ENCODE measurements at regions not wholly inside any gene's neighbourhood (a gene's known extent, or its start where the extent isn't known, plus 50 kb on each side); places are given as distances from the start of the nearest gene placed in this dataset.

- TF ChIP-seq EZH2 (optimal IDR thresholded peaks at IDR 0.05; ENCODE audit: low read depth, low read length) = no peak
- TF ChIP-seq EZH2phosphoT487 (IDR thresholded peaks at IDR 0.05; ENCODE audit: low read length) = no peak
- TF ChIP-seq CTCF (IDR thresholded peaks at IDR 0.05; ENCODE audit: low read length) = no peak
- Histone ChIP-seq H3K27ac (ENCODE audit: low read length) (no peak overlapping the region), H3K4me1 (ENCODE audit: low read length) (no peaks in the 10 kb centered on the region), H3K9ac (ENCODE audit: low read length) (no peak overlapping the region), H4K20me1 (ENCODE audit: insufficient read depth, low read length) (no peaks in the 10 kb centered on the region), H3K9me2 (replicated peaks; ENCODE audit: insufficient read depth, low read length) (0 out of 2 replicates have a peak, but pooled peaks cover 4% of the 10 kb centered on the region), H3F3A (ENCODE audit: insufficient read depth, low read length) (no peaks in the 10 kb centered on the region), H3K4me3 (ENCODE audit: low read length) (no peak overlapping the region), H2AFZ (ENCODE audit: low read length) (no peak overlapping the region), H3K9me3 (replicated peaks; ENCODE audit: insufficient read depth, low read length) (no peaks in the 10 kb centered on the region), H3K36me3 (replicated peaks; ENCODE audit: insufficient read depth, low read length) (no peaks in the 10 kb centered on the region), H3K79me2 (ENCODE audit: low read length) (no peaks in the 10 kb centered on the region), H3K27me3 (replicated peaks; ENCODE audit: insufficient read depth, low read length) (no peaks in the 10 kb centered on the region), H3K4me2 (ENCODE audit: low read depth, low read length) (no peak overlapping the region)
- no peak for DNase-seq
Observed at GRCh38 chr3:82004266-82004665, 242.8 kb upstream of the GBE1 start.

- Histone ChIP-seq H3K9me2 (replicated peaks; ENCODE audit: insufficient read depth, low read length) (0 out of 2 replicates have a peak, but pooled peaks cover 4% of the 10 kb centered on the region), H3K9me3 (replicated peaks; ENCODE audit: insufficient read depth, low read length) (no peaks in the 10 kb centered on the region), H2AFZ (ENCODE audit: low read length) (no peak overlapping the region), H3K4me3 (ENCODE audit: low read length) (no peak overlapping the region), H3K79me2 (ENCODE audit: low read length) (no peaks in the 10 kb centered on the region), H3K27ac (ENCODE audit: low read length) (no peak overlapping the region), H3K4me2 (ENCODE audit: low read depth, low read length) (no peak overlapping the region), H3K4me1 (ENCODE audit: low read length) (no peaks in the 10 kb centered on the region), H3K9ac (ENCODE audit: low read length) (no peak overlapping the region), H3K27me3 (replicated peaks; ENCODE audit: insufficient read depth, low read length) (no peaks in the 10 kb centered on the region), H4K20me1 (ENCODE audit: insufficient read depth, low read length) (no peaks in the 10 kb centered on the region), H3K36me3 (replicated peaks; ENCODE audit: insufficient read depth, low read length) (no peaks in the 10 kb centered on the region), H3F3A (ENCODE audit: insufficient read depth, low read length) (no peaks in the 10 kb centered on the region)
- TF ChIP-seq CTCF (IDR thresholded peaks at IDR 0.05; ENCODE audit: low read length) = no peak
- TF ChIP-seq EZH2 (optimal IDR thresholded peaks at IDR 0.05; ENCODE audit: low read depth, low read length) = no peak
- TF ChIP-seq EZH2phosphoT487 (IDR thresholded peaks at IDR 0.05; ENCODE audit: low read length) = no peak
- DNase-seq = no peak
Observed at GRCh38 chr3:82002986-82003642, 241.7 kb upstream of the GBE1 start.

GRCh38 chr3:82002491-82002890 is 241.0 kb upstream of the GBE1 start:
- H3K4me3 ChIP-seq (ENCODE audit: low read length) = no peak overlapping the region
- H2AFZ ChIP-seq (ENCODE audit: low read length) = no peak overlapping the region
- H3K36me3 ChIP-seq (replicated peaks; ENCODE audit: insufficient read depth, low read length) = no peaks in the 10 kb centered on the region
- no peaks in the 10 kb centered on the region for H3K9me3 ChIP-seq (replicated peaks; ENCODE audit: insufficient read depth, low read length)
- H3K27ac ChIP-seq (ENCODE audit: low read length) = no peak overlapping the region
- H3K4me2 ChIP-seq (ENCODE audit: low read depth, low read length) = no peak overlapping the region
- H3F3A ChIP-seq (ENCODE audit: insufficient read depth, low read length) = no peaks in the 10 kb centered on the region
- H3K4me1 ChIP-seq (ENCODE audit: low read length) = no peaks in the 10 kb centered on the region
- no peak for TF ChIP-seq EZH2phosphoT487 (IDR thresholded peaks at IDR 0.05; ENCODE audit: low read length)
- TF ChIP-seq CTCF (IDR thresholded peaks at IDR 0.05; ENCODE audit: low read length) = no peak
- no peak for TF ChIP-seq EZH2 (optimal IDR thresholded peaks at IDR 0.05; ENCODE audit: low read depth, low read length)
- no peaks in the 10 kb centered on the region for H4K20me1 ChIP-seq (ENCODE audit: insufficient read depth, low read length)
- H3K27me3 ChIP-seq (replicated peaks; ENCODE audit: insufficient read depth, low read length) = no peaks in the 10 kb centered on the region
- no peak for DNase-seq
- H3K79me2 ChIP-seq (ENCODE audit: low read length) = no peaks in the 10 kb centered on the region
- 0 out of 2 replicates have a peak, but pooled peaks cover 4% of the 10 kb centered on the region for H3K9me2 ChIP-seq (replicated peaks; ENCODE audit: insufficient read depth, low read length)
- H3K9ac ChIP-seq (ENCODE audit: low read length) = no peak overlapping the region

Data from MM.1S (cell line).